ENCODE measurements at regions not wholly inside any gene's neighbourhood (a gene's known extent, or its start where the extent isn't known, plus 50 kb on each side); places are given as distances from the start of the nearest gene placed in this dataset.

DNA sequence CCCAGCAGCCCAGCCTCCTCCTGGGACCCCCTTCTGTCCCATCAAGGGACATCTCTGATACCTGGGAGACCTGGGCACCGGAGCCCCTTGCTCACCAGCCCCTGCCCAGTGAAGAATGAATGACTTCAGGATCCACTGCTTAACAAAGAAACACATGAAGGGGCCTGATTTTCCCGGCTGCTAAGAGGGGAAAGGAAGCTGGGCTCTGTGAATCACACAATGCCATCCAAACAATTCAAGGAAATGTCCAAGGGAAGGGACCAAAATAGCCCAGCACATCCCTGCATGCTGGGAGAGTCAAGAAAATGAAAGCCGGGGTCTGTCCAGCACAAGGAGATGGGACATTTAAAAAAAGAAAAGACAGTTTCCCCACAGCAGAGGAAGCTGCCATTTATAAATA lies 128.7 kb upstream of the JCAD start:
- H3K4me1 Mint-ChIP-seq, result no peaks in the 10 kb centered on the region
- no peak overlapping the region for H3K27ac Mint-ChIP-seq
- H4K20me1 ChIP-seq (replicated peaks; ENCODE audit: insufficient read depth), result no peaks in the 10 kb centered on the region
- ATAC-seq (no peak), DNase-seq (ENCODE audit: low spot score) (no peak)
- no peaks in the 10 kb centered on the region for H3K9me2 ChIP-seq (ENCODE audit: insufficient read depth)
- no peak overlapping the region for H3K4me3 ChIP-seq
- no peak for TF ChIP-seq EZH2phosphoT487 (IDR thresholded peaks at IDR 0.05; ENCODE audit: unreplicated experiment)
- no peak for TF ChIP-seq NANOG (IDR thresholded peaks at IDR 0.05; ENCODE audit: borderline replicate concordance)
- no peak for TF ChIP-seq ZNF114 (CRISPR knock-in tag; IDR thresholded peaks at IDR 0.05)
- no peak for TF ChIP-seq STAT1 (IDR thresholded peaks at IDR 0.05; ENCODE audit: unreplicated experiment)
- no peak for TF ChIP-seq EZH2 (IDR thresholded peaks at IDR 0.05; ENCODE audit: low read depth, unreplicated experiment)
- TF ChIP-seq, protein P1, sequence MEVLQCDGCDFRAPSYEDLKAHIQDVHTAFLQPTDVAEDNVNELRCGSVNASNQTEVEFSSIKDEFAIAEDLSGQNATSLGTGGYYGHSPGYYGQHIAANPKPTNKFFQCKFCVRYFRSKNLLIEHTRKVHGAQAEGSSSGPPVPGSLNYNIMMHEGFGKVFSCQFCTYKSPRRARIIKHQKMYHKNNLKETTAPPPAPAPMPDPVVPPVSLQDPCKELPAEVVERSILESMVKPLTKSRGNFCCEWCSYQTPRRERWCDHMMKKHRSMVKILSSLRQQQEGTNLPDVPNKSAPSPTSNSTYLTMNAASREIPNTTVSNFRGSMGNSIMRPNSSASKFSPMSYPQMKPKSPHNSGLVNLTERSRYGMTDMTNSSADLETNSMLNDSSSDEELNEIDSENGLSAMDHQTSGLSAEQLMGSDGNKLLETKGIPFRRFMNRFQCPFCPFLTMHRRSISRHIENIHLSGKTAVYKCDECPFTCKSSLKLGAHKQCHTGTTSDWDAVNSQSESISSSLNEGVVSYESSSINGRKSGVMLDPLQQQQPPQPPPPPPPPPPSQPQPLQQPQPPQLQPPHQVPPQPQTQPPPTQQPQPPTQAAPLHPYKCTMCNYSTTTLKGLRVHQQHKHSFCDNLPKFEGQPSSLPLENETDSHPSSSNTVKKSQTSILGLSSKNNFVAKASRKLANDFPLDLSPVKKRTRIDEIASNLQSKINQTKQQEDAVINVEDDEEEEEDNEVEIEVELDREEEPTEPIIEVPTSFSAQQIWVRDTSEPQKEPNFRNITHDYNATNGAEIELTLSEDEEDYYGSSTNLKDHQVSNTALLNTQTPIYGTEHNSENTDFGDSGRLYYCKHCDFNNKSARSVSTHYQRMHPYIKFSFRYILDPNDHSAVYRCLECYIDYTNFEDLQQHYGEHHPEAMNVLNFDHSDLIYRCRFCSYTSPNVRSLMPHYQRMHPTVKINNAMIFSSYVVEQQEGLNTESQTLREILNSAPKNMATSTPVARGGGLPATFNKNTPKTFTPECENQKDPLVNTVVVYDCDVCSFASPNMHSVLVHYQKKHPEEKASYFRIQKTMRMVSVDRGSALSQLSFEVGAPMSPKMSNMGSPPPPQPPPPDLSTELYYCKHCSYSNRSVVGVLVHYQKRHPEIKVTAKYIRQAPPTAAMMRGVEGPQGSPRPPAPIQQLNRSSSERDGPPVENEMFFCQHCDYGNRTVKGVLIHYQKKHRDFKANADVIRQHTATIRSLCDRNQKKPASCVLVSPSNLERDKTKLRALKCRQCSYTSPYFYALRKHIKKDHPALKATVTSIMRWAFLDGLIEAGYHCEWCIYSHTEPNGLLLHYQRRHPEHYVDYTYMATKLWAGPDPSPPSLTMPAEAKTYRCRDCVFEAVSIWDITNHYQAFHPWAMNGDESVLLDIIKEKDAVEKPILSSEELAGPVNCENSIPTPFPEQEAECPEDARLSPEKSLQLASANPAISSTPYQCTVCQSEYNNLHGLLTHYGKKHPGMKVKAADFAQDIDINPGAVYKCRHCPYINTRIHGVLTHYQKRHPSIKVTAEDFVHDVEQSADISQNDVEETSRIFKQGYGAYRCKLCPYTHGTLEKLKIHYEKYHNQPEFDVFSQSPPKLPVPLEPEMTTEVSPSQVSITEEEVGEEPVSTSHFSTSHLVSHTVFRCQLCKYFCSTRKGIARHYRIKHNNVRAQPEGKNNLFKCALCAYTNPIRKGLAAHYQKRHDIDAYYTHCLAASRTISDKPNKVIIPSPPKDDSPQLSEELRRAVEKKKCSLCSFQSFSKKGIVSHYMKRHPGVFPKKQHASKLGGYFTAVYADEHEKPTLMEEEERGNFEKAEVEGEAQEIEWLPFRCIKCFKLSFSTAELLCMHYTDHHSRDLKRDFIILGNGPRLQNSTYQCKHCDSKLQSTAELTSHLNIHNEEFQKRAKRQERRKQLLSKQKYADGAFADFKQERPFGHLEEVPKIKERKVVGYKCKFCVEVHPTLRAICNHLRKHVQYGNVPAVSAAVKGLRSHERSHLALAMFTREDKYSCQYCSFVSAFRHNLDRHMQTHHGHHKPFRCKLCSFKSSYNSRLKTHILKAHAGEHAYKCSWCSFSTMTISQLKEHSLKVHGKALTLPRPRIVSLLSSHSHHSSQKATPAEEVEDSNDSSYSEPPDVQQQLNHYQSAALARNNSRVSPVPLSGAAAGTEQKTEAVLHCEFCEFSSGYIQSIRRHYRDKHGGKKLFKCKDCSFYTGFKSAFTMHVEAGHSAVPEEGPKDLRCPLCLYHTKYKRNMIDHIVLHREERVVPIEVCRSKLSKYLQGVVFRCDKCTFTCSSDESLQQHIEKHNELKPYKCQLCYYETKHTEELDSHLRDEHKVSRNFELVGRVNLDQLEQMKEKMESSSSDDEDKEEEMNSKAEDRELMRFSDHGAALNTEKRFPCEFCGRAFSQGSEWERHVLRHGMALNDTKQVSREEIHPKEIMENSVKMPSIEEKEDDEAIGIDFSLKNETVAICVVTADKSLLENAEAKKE (CRISPR knock-in tag; IDR thresholded peaks at IDR 0.05), result no peak
- TF ChIP-seq, protein P2, sequence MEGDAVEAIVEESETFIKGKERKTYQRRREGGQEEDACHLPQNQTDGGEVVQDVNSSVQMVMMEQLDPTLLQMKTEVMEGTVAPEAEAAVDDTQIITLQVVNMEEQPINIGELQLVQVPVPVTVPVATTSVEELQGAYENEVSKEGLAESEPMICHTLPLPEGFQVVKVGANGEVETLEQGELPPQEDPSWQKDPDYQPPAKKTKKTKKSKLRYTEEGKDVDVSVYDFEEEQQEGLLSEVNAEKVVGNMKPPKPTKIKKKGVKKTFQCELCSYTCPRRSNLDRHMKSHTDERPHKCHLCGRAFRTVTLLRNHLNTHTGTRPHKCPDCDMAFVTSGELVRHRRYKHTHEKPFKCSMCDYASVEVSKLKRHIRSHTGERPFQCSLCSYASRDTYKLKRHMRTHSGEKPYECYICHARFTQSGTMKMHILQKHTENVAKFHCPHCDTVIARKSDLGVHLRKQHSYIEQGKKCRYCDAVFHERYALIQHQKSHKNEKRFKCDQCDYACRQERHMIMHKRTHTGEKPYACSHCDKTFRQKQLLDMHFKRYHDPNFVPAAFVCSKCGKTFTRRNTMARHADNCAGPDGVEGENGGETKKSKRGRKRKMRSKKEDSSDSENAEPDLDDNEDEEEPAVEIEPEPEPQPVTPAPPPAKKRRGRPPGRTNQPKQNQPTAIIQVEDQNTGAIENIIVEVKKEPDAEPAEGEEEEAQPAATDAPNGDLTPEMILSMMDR (conservative IDR thresholded peaks at IDR 0.05; ENCODE audit: low read depth in 2 of 2), result no peak
- no peak for TF ChIP-seq JUNB (IDR thresholded peaks at IDR 0.05; ENCODE audit: unreplicated experiment)
- TF ChIP-seq POLR2AphosphoS5 (IDR thresholded peaks at IDR 0.05; ENCODE audit: low read depth), result no peak
- no peak overlapping the region for H3K4me3 Mint-ChIP-seq
- H3K27ac ChIP-seq (ENCODE audit: low read depth), result no peak overlapping the region
- H3K4me1 ChIP-seq (ENCODE audit: insufficient read depth), result no peaks in the 10 kb centered on the region
- H3K36me3 ChIP-seq (ENCODE audit: insufficient read depth), result no peaks in the 10 kb centered on the region
- H3K9me3 Mint-ChIP-seq, result no peaks in the 10 kb centered on the region
- H3K79me2 ChIP-seq (replicated peaks; ENCODE audit: insufficient read depth), result no peaks in the 10 kb centered on the region
- no peaks in the 10 kb centered on the region for H3F3A ChIP-seq (replicated peaks; ENCODE audit: low read depth)
- H3K4me2 ChIP-seq, result no peak overlapping the region
- no peaks in the 10 kb centered on the region for H3K27me3 Mint-ChIP-seq (ENCODE audit: insufficient read depth, low read depth, poor library complexity)
- H2AFZ ChIP-seq, result no peak overlapping the region; the same call in 1 of the 2 replicates
- no peaks in the 10 kb centered on the region for H3K27me3 ChIP-seq (ENCODE audit: insufficient read depth)
- H3K36me3 Mint-ChIP-seq (ENCODE audit: low read depth), result no peaks in the 10 kb centered on the region

All from GM23338 (cell line).